SKM-1 treated with dmso at 0.1 percent for 144 hours (cell line): ENCODE measurements at regions not wholly inside any gene's neighbourhood (a gene's known extent, or its start where the extent isn't known, plus 50 kb on each side); places are given as distances from the start of the nearest gene placed in this dataset.

Experiments used
- DNase-seq: peaks from one replicate; lab custom pipeline; 2025; ENCODE audit not compliant: unreplicated experiment; lab: John Stamatoyannopoulos, UW

- DNase-seq: no peak
Measured at GRCh38 chr10:109106604-109107003, 816.7 kb downstream of the XPNPEP1 start.

DNA sequence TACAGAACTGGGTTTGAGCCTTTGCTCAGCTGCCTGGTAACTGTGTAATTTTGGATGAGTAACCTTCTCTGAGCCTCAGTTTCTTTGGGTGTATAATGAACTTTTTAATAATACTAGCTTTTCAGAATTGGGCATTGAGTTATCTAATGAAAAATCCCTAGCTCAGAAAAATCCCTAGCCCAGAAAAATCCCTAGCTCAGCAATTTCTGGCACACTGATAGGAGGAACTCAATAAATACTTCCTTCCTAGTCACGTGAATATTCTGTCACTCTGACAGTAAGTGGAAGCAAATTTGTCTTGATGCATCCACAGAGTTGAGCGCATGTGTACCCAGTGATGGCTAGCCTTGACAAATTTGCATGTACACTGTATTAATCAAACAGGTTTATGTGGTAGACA, 817.6 kb downstream of the XPNPEP1 start:
- DNase-seq: no peak

DNA sequence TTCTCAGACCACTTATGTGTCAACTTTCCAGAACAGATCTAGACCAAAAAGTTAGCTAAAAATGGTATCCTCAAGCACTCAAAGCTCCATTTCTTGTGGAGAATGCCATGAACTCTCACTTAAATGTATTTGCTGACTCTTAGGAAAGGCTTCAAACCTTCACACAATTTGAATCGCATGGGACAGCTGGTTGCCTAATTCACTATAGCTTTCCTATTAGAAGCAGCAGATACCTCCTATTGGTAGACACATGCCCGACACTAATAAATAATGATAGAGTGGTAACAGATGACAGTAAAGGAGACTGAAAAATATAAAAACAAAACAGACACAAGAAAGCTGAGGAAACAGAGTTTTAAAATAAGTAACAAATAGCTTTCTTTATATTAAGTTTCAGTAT, 818.5 kb downstream of the XPNPEP1 start:
- no peak for DNase-seq

DNA sequence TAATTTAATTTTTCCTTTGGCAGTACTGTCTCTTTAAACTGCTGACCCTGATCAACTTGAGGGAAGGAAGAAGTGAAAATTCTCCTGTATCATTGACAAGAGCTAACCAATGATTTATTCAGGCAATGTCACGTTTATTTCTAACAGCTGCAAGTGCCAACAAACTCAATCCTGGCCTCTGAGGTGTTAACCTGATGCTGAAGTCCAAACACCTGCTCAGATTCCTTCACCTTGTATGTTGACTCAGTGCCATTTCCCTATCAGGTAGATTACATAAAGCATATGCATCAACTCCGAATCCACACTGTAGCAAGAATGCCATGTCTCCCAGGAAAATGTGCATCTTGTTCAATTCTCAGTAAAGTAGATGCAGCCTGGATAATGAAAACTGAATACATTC, 820.0 kb downstream of the XPNPEP1 start:
- DNase-seq: no peak

- no peak for DNase-seq
Measured at GRCh38 chr10:109089779-109090178, 833.5 kb downstream of the XPNPEP1 start.

DNA sequence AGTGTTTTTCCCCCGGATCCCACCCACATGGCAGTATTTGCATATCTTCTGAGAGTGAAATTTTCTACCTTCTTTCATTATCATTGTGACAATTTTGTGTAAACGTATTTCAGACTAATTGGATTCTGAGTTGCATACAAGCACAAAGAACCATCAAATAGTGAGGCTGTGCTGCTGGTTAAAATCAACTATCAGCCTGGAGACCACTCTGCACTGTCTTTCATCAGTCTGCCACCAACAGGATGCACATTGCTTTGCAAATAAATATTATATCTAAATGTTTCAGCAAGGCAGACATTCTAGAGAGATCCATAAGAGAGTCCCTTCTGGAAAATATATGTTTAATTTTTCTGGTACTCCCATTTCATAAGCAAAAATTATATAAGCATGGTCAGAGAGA, 851.8 kb downstream of the XPNPEP1 start:
- DNase-seq: no peak

DNA sequence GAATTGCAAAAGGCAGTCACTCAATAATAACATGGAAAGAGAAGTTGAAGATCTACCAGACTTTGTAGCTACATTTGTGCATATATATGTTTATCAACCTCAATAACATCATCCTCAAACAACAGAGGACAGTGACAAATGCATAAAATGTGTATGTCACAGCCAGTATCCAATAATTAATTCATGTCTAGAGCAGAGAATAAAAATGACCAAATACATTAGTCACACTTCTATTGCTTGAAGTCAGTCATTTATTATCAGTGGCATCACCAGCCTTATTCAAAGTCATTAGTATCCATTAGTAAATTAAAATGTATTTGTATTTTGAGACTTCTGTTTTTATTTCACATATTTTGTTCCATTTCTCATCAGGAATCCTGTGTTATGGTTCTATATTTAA, 852.8 kb downstream of the XPNPEP1 start:
- DNase-seq: no peak

- no peak for DNase-seq
Measured at GRCh38 chr10:109067031-109067430, 856.3 kb downstream of the XPNPEP1 start.

GRCh38 chr10:109065821-109066220, 857.5 kb downstream of the XPNPEP1 start:
- no peak for DNase-seq

GRCh38 chr10:109062371-109062770, 860.9 kb downstream of the XPNPEP1 start:
- DNase-seq: no peak

- no peak for DNase-seq
Measured at GRCh38 chr10:109055243-109055642, 868.1 kb downstream of the XPNPEP1 start.

- no peak for DNase-seq
Measured at GRCh38 chr10:109047856-109048255, 875.5 kb downstream of the XPNPEP1 start.

DNA sequence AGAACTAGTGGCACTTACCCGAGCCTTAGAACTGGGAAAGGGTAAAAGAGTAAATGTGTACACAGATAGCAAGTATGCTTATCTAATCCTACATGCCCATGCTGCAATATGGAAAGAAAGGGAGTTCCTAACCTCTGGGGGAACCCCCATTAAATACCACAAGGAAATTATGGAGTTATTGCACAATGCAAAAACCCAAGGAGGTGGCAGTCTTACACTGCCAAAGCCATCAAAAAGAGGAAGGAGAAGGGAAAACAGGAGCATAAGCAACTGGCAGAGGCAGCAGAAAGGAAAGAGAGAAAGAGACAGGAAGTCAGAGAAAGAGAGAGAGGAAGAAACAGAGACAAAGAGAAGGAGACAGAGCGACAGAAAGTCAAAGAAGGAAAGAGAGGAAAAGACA, 876.9 kb downstream of the XPNPEP1 start:
- DNase-seq: peak; percentile 28

DNA sequence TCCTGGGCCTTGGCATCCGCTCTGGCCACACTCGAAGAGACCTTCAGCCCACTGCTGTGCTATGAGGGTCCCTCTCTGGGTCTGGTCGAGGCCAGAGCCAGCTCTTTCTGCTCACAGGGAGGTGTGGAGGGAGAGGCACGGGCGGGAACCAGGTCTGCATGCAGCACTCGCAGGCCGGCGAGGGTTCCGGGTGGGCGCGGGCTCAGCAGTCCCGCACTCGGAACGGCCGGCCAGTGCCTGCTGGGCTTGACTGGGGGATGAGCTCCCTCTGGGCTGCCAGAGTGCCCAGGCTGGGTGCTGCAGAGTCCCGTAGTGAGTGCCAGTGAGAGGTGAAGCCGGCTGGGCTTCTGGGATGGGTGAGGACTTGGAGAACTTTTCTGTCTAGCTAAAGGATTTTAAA, 882.7 kb downstream of the XPNPEP1 start:
- no peak for DNase-seq

- DNase-seq: no peak
Measured at GRCh38 chr10:109037978-109038377, 885.3 kb downstream of the XPNPEP1 start.

GRCh38 chr10:109030581-109031210, 892.6 kb downstream of the XPNPEP1 start:
- DNase-seq: no peak

GRCh38 chr10:109029870-109030269, 893.4 kb downstream of the XPNPEP1 start:
- no peak for DNase-seq

- DNase-seq: no peak
Measured at GRCh38 chr10:109027534-109028185, 895.7 kb downstream of the XPNPEP1 start.

GRCh38 chr10:109025172-109025571, 898.1 kb downstream of the XPNPEP1 start:
- DNase-seq: no peak

DNA sequence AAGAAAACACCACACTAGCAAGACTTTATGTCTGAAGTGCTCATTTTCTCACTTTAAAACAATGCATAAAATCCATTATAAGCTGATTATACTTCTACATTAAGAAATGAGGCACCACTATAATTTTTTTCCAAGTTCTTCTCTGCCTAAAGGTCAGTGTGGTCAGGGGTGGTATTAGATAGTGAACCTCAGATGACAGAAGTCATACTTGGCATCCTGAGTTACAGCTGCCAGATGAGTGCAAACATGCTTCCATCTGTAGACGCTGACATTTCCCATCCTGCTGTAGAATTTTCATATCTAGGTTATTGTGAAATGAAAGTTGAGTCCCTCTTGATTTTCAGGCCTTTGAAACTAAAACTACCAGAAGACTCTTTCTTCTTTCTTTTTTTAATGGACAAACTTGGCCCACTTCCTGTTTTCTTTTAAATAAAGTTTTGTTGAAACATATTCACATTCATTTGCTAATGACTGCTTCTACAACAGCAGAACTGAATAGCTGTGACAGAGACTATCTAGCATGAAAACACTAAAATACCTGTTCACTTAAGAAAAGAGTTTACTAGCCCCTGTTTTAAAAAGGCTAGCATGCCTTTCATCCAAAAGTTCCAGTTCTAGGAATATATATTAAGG, 900.8 kb downstream of the XPNPEP1 start:
- no peak for DNase-seq

DNA sequence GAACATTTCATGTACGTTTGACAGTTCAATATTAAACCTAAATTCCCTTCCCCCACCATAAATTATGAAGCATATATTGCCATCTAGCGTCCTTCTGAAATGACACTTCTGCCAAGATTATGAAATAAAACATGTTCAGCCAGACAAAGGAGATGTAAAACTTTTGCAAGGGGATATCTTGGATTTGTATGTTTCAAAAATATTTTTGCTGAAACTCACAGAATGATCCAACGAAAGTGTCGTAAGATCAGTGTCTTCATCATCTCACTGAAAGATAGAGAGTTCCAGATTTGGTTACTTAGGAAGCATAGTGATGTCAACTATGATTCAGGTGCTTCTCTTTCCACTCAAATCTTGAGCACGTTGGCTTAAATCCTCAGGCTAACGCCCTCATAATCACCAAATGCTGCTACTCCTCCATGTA, 904.3 kb downstream of the XPNPEP1 start:
- no peak for DNase-seq

- DNase-seq: no peak
Measured at GRCh38 chr10:109007514-109007913, 915.8 kb downstream of the XPNPEP1 start.
